ENCODE measurements at regions not wholly inside any gene's neighbourhood (a gene's known extent, or its start where the extent isn't known, plus 50 kb on each side); places are given as distances from the start of the nearest gene placed in this dataset.
A peak's percentile ranks its signal among the peaks of the same experiment; 100 is the strongest.

DNA sequence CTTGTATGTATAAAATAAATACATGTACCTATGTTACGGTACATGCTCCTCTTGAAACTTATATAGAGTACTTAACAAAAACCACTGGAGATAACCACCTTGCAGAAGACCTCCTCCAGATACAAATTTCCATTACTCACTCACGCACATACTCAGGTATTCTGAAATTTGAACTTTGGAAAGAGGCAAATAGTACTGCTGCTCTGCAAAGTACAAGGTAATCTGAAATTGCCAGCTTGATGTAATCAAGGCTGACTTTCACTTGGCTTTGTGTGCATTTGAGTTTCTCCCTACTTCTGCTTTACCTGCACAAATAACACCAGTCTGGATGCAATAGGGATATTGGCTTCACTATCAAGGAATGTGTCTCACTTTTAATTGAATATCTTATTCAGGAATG, 123.6 kb downstream of the FOXA2 start:
- DNase-seq (ENCODE audit: extremely low read depth in 1 of 4, low spot score in 3 of 4) (no peak), FAIRE-seq (no peak), ATAC-seq (no peak)
- no peaks in the 10 kb centered on the region for H3K9me1 ChIP-seq (ENCODE audit: control insufficient read depth, insufficient read depth, low read length)
- no peaks in the 10 kb centered on the region for H3K79me2 ChIP-seq (ENCODE audit: control insufficient read depth, insufficient read depth, low read length)
- TF ChIP-seq, protein P1, sequence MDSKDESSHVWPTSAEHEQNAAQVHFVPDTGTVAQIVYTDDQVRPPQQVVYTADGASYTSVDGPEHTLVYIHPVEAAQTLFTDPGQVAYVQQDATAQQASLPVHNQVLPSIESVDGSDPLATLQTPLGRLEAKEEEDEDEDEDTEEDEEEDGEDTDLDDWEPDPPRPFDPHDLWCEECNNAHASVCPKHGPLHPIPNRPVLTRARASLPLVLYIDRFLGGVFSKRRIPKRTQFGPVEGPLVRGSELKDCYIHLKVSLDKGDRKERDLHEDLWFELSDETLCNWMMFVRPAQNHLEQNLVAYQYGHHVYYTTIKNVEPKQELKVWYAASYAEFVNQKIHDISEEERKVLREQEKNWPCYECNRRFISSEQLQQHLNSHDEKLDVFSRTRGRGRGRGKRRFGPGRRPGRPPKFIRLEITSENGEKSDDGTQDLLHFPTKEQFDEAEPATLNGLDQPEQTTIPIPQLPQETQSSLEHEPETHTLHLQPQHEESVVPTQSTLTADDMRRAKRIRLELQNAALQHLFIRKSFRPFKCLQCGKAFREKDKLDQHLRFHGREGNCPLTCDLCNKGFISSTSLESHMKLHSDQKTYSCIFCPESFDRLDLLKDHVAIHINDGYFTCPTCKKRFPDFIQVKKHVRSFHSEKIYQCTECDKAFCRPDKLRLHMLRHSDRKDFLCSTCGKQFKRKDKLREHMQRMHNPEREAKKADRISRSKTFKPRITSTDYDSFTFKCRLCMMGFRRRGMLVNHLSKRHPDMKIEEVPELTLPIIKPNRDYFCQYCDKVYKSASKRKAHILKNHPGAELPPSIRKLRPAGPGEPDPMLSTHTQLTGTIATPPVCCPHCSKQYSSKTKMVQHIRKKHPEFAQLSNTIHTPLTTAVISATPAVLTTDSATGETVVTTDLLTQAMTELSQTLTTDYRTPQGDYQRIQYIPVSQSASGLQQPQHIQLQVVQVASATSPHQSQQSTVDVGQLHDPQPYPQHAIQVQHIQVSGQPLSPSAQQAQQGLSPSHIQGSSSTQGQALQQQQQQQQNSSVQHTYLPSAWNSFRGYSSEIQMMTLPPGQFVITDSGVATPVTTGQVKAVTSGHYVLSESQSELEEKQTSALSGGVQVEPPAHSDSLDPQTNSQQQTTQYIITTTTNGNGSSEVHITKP (IDR thresholded peaks at IDR 0.05; ENCODE audit: partially characterized antibody), result no peak
- TF ChIP-seq CBFA2T3 (IDR thresholded peaks at IDR 0.05), result 0 out of 2 replicates have a peak, but pooled peaks have one; percentile 18
- H3K4me3 ChIP-seq, result no peak overlapping the region
- POLR2A ChIA-PET, result no interaction called here
- no TSS peak for BruUV-seq (replicated peaks)
- no peaks in the 10 kb centered on the region for H3K27me3 ChIP-seq (ENCODE audit: control insufficient read depth in 2 of 2, insufficient read depth in 2 of 2, low read length in 2 of 2)
- WGBS (ENCODE audit: insufficient coverage, low coverage, missing lambda C conversion rate), result 25% methylated on average over 2 of the region's 2 CpGs
- H3K4me2 ChIP-seq (ENCODE audit: insufficient read depth, low read length), result no peak overlapping the region
- intact Hi-C loops (cut with micrococcal nuclease) (no loop called here), in situ Hi-C loops (cut with MboI) (no loop called here)
- H4K20me1 ChIP-seq (replicated peaks; ENCODE audit: control insufficient read depth, insufficient read depth, low read length), result no peaks in the 10 kb centered on the region
- no peak overlapping the region for H2AFZ ChIP-seq (ENCODE audit: low read depth, low read length)
- CTCF ChIA-PET (ENCODE audit: low intra/inter-chr PET ratio), result no interaction called here
- H3K4me1 ChIP-seq (replicated peaks in 1 of 2; ENCODE audit: control insufficient read depth in 2 of 2, insufficient read depth in 2 of 2, low read length in 2 of 2), result peaks cover 0 to 1% of the 10 kb centered on the region in 2 experiments; a peak in 4 of 5 replicates
- no peaks in the 10 kb centered on the region for H3K9me3 ChIP-seq (replicated peaks; ENCODE audit: control insufficient read depth, insufficient read depth, low read depth, low read length)
- no peaks in the 10 kb centered on the region for H3K36me3 ChIP-seq (ENCODE audit: control insufficient read depth, insufficient read depth, low read length)
- no peak overlapping the region for H3K27ac ChIP-seq (ENCODE audit: extremely low read depth, low read depth, low read length)
- H3K9ac ChIP-seq (ENCODE audit: insufficient read depth in 1 of 2, low read depth in 2 of 2, low read length in 2 of 2), result no peak overlapping the region

DNA sequence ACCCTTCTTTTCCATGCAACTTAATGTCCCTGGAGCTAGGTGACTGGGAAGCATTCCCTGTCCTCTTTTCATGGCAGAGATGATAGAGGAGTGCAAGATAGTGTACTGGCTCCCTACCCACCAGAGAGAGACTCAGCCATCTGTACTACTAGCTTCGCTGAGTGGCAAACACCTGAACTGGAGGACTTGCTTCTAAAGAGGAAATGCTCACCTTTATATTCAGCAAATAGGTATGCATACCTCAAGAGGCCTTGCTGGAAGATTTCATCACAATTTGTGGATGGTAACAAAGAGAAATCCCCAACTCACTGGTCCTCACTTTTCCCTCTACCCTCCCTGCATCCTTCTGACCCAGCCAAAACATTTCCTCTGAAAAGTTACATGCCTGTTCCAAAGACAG, 124.1 kb downstream of the FOXA2 start:
- ChIA-PET CTCF (ENCODE audit: low intra/inter-chr PET ratio) (no interaction called here), POLR2A (no interaction called here)
- Histone ChIP-seq H3K4me2 (ENCODE audit: insufficient read depth, low read length) (no peak overlapping the region), H3K9me1 (ENCODE audit: control insufficient read depth, insufficient read depth, low read length) (no peaks in the 10 kb centered on the region), H4K20me1 (replicated peaks; ENCODE audit: control insufficient read depth, insufficient read depth, low read length) (no peaks in the 10 kb centered on the region), H2AFZ (ENCODE audit: low read depth, low read length) (no peak overlapping the region), H3K4me1 (replicated peaks in 1 of 2; ENCODE audit: control insufficient read depth in 2 of 2, insufficient read depth in 2 of 2, low read length in 2 of 2) (no peaks in the 10 kb centered on the region; a peak in 1 of 5 replicates), H3K27ac (ENCODE audit: extremely low read depth, low read depth, low read length) (no peak overlapping the region), H3K9me3 (replicated peaks; ENCODE audit: control insufficient read depth, insufficient read depth, low read depth, low read length) (no peaks in the 10 kb centered on the region), H3K4me3 (no peak overlapping the region), H3K27me3 (ENCODE audit: control insufficient read depth in 2 of 2, insufficient read depth in 2 of 2, low read length in 2 of 2) (no peaks in the 10 kb centered on the region), H3K36me3 (ENCODE audit: control insufficient read depth, insufficient read depth, low read length) (no peaks in the 10 kb centered on the region), H3K9ac (ENCODE audit: insufficient read depth in 1 of 2, low read depth in 2 of 2, low read length in 2 of 2) (no peak overlapping the region), H3K79me2 (ENCODE audit: control insufficient read depth, insufficient read depth, low read length) (no peaks in the 10 kb centered on the region)
- FAIRE-seq (no peak), ATAC-seq (no peak), DNase-seq (ENCODE audit: extremely low read depth in 1 of 4, low spot score in 3 of 4) (no peak)
- BruUV-seq (replicated peaks), result no TSS peak
- intact Hi-C loops (cut with micrococcal nuclease) (no loop called here), in situ Hi-C loops (cut with MboI) (no loop called here)
- WGBS (ENCODE audit: insufficient coverage, low coverage, missing lambda C conversion rate), result 10% methylated on average over 1 of the region's 1 CpG
- no peak for TF ChIP-seq ZNF24 (IDR thresholded peaks at IDR 0.05)
- TF ChIP-seq, protein P2, sequence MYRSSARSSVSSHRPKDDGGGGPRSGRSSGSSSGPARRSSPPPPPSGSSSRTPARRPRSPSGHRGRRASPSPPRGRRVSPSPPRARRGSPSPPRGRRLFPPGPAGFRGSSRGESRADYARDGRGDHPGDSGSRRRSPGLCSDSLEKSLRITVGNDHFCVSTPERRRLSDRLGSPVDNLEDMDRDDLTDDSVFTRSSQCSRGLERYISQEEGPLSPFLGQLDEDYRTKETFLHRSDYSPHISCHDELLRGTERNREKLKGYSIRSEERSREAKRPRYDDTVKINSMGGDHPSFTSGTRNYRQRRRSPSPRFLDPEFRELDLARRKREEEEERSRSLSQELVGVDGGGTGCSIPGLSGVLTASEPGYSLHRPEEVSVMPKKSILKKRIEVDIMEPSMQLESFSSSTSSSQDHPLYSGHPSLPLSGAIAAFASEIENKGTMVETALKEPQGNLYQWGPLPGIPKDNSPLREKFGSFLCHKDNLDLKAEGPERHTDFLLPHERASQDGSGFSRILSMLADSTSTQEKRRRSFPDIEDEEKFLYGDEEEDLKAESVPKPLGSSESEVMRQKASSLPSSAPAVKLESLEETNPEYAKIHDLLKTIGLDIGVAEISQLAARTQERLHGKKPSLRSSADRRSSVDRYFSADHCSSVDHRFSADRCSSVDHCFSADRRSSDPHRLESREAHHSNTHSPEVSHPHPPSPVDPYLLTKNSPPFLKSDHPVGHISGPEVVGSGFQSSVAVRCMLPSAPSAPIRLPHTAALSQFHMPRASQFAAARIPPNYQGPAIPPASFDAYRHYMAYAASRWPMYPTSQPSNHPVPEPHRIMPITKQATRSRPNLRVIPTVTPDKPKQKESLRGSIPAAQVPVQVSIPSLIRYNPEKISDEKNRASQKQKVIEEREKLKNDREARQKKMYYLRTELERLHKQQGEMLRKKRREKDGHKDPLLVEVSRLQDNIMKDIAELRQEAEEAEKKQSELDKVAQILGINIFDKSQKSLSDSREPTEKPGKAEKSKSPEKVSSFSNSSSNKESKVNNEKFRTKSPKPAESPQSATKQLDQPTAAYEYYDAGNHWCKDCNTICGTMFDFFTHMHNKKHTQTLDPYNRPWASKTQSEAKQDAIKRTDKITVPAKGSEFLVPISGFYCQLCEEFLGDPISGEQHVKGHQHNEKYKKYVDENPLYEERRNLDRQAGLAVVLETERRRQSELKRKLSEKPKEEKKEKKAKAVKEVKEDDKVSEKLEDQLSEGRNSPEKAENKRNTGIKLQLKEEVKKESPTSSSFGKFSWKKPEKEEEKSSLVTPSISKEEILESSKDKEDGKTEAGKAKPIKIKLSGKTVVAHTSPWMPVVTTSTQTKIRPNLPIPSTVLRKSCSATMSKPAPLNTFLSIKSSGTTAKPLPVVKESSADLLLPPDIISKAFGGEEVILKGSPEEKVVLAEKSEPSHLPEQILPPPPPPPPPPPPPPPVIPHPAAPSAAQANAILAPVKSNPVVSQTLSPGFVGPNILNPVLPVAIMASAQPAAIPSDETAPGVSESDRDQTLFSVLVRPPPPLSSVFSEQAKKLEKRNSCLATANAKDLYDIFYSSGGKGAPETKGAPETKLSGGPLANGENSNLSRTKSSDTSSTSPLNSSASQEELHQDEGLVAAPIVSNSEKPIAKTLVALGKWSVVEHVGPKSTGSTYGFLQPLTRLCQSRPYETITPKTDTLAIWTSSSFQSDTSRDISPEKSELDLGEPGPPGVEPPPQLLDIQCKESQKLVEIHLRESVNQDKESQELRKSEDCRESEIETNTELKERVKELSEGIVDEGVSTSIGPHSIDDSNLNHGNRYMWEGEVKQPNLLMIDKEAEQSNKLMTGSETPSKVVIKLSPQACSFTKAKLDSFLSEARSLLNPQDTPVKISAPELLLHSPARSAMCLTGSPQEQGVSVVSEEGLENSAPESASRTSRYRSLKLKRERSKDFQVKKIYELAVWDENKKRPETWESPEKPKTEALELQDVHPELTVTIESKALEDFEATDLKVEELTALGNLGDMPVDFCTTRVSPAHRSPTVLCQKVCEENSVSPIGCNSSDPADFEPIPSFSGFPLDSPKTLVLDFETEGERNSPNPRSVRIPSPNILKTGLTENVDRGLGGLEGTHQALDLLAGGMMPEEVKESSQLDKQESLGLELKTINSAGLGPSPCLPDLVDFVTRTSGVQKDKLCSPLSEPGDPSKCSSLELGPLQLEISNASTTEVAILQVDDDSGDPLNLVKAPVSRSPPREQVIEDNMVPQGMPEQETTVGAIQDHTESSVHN (IDR thresholded peaks at IDR 0.05; ENCODE audit: borderline replicate concordance in 1 of 2, low read depth in 1 of 2), result no peak
- no peak for TF ChIP-seq ZNF551 (CRISPR knock-in tag; IDR thresholded peaks at IDR 0.05)

Measured in K562 (cell line).